COR-L47 (cell line): ENCODE measurements at regions not wholly inside any gene's neighbourhood (a gene's known extent, or its start where the extent isn't known, plus 50 kb on each side); places are given as distances from the start of the nearest gene placed in this dataset.

Experiments used
- DNase-seq: peaks from one replicate; lab custom pipeline; 2025; lab: John Stamatoyannopoulos, UW

GRCh38 chr5:117942861-117943519 is 1045.4 kb downstream of the DTWD2 start:
- DNase-seq = no peak

- DNase-seq = no peak
Measured at GRCh38 chr5:117893211-117893610, 1095.1 kb downstream of the DTWD2 start.

GRCh38 chr5:117892360-117892759 is 1096.0 kb downstream of the DTWD2 start:
- no peak for DNase-seq

GRCh38 chr5:117889596-117889995 is 1098.8 kb downstream of the DTWD2 start:
- DNase-seq = no peak

- DNase-seq = no peak
Measured at GRCh38 chr5:117888688-117889087, 1099.7 kb downstream of the DTWD2 start.

GRCh38 chr5:117881426-117882230 is 1106.7 kb downstream of the DTWD2 start:
- DNase-seq = no peak

GRCh38 chr5:117880932-117881331 is 1107.4 kb downstream of the DTWD2 start:
- DNase-seq = no peak

- DNase-seq = no peak
Measured at GRCh38 chr5:117877731-117878130, 1110.6 kb downstream of the DTWD2 start.

- peak; percentile 24 for DNase-seq
Measured at GRCh38 chr5:117872798-117873368, 1115.5 kb downstream of the DTWD2 start.

- no peak for DNase-seq
Measured at GRCh38 chr5:117869596-117869995, 1118.8 kb downstream of the DTWD2 start.

- no peak for DNase-seq
Measured at GRCh38 chr5:117863586-117864296, 1124.6 kb downstream of the DTWD2 start.

GRCh38 chr5:117860550-117860949 is 1127.8 kb downstream of the DTWD2 start:
- no peak for DNase-seq

- DNase-seq = no peak
Measured at GRCh38 chr5:117859176-117859575, 1129.2 kb downstream of the DTWD2 start.

GRCh38 chr5:117856713-117857112 is 1131.6 kb downstream of the DTWD2 start:
- DNase-seq = no peak

- DNase-seq = no peak
Measured at GRCh38 chr5:117837786-117838185, 1150.6 kb downstream of the DTWD2 start.

GRCh38 chr5:117833691-117834090 is 1154.7 kb downstream of the DTWD2 start:
- DNase-seq = no peak

GRCh38 chr5:117829646-117830045 is 1158.7 kb downstream of the DTWD2 start:
- no peak for DNase-seq

GRCh38 chr5:117813850-117814249 is 1174.5 kb downstream of the DTWD2 start:
- DNase-seq = no peak

GRCh38 chr5:117812861-117813260 is 1175.5 kb downstream of the DTWD2 start:
- no peak for DNase-seq

GRCh38 chr5:117809251-117809650 is 1179.1 kb downstream of the DTWD2 start:
- no peak for DNase-seq

GRCh38 chr5:117805058-117805457 is 1183.3 kb downstream of the DTWD2 start:
- DNase-seq = no peak

- DNase-seq = no peak
Measured at GRCh38 chr5:117803533-117803932, 1184.8 kb downstream of the DTWD2 start.

GRCh38 chr5:117801583-117801982 is 1186.8 kb downstream of the DTWD2 start:
- DNase-seq = no peak
